ENCODE measurements at regions not wholly inside any gene's neighbourhood (a gene's known extent, or its start where the extent isn't known, plus 50 kb on each side); places are given as distances from the start of the nearest gene placed in this dataset.
"Not testable (repeated sequence)": the region's sequence is repeated elsewhere in the genome, so short reads cannot be mapped to it uniquely, and the experiment has no call there.

- intact Hi-C loops (cut with DNase I) = no loop called here
- no peak for DNase-seq
- Histone ChIP-seq H3K4me1 (ENCODE audit: control insufficient read depth, insufficient read depth, low read length) (no peaks in the 10 kb centered on the region), H3K27me3 (ENCODE audit: control insufficient read depth, insufficient read depth) (no peaks in the 10 kb centered on the region), H3K4me3 (ENCODE audit: low read length) (no peak overlapping the region), H3K9me3 (ENCODE audit: control insufficient read depth, low read length) (no peaks in the 10 kb centered on the region), H3K27ac (ENCODE audit: low read length) (no peak overlapping the region)
- no peak for ATAC-seq
Measured at GRCh38 chr1:229710746-229711145, 84.7 kb downstream of the URB2 start.

- Histone ChIP-seq H3K9me3 (ENCODE audit: control insufficient read depth, low read length) (no peaks in the 10 kb centered on the region), H3K4me1 (ENCODE audit: control insufficient read depth, insufficient read depth, low read length) (no peaks in the 10 kb centered on the region), H3K27ac (ENCODE audit: low read length) (no peak overlapping the region), H3K27me3 (ENCODE audit: control insufficient read depth, insufficient read depth) (no peaks in the 10 kb centered on the region), H3K4me3 (ENCODE audit: low read length) (no peak overlapping the region)
- WGBS = 95% methylated on average over 2 of the region's 2 CpGs
- DNase-seq (no peak), ATAC-seq (no peak)
- intact Hi-C loops (cut with DNase I) = no loop called here
Measured at GRCh38 chr1:229714306-229714705, 88.3 kb downstream of the URB2 start.

- no peak overlapping the region for H3K4me3 ChIP-seq (ENCODE audit: low read length)
- intact Hi-C loops (cut with DNase I) = no loop called here
- H3K27ac ChIP-seq (ENCODE audit: low read length) = no peak overlapping the region
- no peaks in the 10 kb centered on the region for H3K27me3 ChIP-seq (ENCODE audit: control insufficient read depth, insufficient read depth)
- DNase-seq (no peak), ATAC-seq (no peak)
- WGBS = 81% methylated on average over 8 of the region's 8 CpGs
- H3K4me1 ChIP-seq (ENCODE audit: control insufficient read depth, insufficient read depth, low read length) = no peaks in the 10 kb centered on the region
- no peaks in the 10 kb centered on the region for H3K9me3 ChIP-seq (ENCODE audit: control insufficient read depth, low read length)
Measured at GRCh38 chr1:229714964-229715603, 89.0 kb downstream of the URB2 start.

- 75% methylated on average over 10 of the region's 10 CpGs for WGBS
- no peak overlapping the region for H3K4me3 ChIP-seq (ENCODE audit: low read length)
- no peak overlapping the region for H3K27ac ChIP-seq (ENCODE audit: low read length)
- ATAC-seq (no peak), DNase-seq (no peak)
- H3K27me3 ChIP-seq (ENCODE audit: control insufficient read depth, insufficient read depth) = no peaks in the 10 kb centered on the region
- intact Hi-C loops (cut with DNase I) = no loop called here
- no peaks in the 10 kb centered on the region for H3K4me1 ChIP-seq (ENCODE audit: control insufficient read depth, insufficient read depth, low read length)
- H3K9me3 ChIP-seq (ENCODE audit: control insufficient read depth, low read length) = no peaks in the 10 kb centered on the region
Measured at GRCh38 chr1:229716069-229716468, 90.0 kb downstream of the URB2 start.

DNA sequence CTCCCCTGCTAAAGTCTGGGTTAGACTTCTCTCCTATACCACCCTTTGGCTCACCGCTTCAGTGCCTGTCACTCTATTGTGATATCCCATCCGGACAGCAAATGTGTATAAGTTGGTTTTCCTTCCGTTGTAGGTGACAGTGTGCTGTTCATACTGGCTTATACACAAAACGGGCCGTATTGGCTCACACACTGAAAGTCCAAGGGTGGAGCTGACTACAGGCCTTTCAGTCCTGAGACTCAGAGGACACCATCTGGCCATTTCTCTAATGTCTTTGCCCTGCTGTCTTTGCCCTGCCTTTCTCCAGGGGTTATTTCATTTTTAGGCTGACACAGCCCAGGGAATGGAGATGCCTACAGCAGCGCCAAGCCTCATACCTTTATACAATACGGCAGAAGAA lies 90.7 kb downstream of the URB2 start:
- Histone ChIP-seq H3K27ac (ENCODE audit: low read length) (no peak overlapping the region), H3K4me1 (ENCODE audit: control insufficient read depth, insufficient read depth, low read length) (no peaks in the 10 kb centered on the region), H3K27me3 (ENCODE audit: control insufficient read depth, insufficient read depth) (no peaks in the 10 kb centered on the region), H3K4me3 (ENCODE audit: low read length) (no peak overlapping the region), H3K9me3 (ENCODE audit: control insufficient read depth, low read length) (no peaks in the 10 kb centered on the region)
- ATAC-seq (no peak), DNase-seq (no peak)
- WGBS = 89% methylated on average over 7 of the region's 7 CpGs
- intact Hi-C loops (cut with DNase I) = no loop called here

GRCh38 chr1:229717786-229718576 lies 91.9 kb downstream of the URB2 start:
- ATAC-seq (no peak), DNase-seq (no peak)
- Histone ChIP-seq H3K27ac (ENCODE audit: low read length) (no peak overlapping the region), H3K4me3 (ENCODE audit: low read length) (no peak overlapping the region), H3K4me1 (ENCODE audit: control insufficient read depth, insufficient read depth, low read length) (no peaks in the 10 kb centered on the region), H3K9me3 (ENCODE audit: control insufficient read depth, low read length) (no peaks in the 10 kb centered on the region), H3K27me3 (ENCODE audit: control insufficient read depth, insufficient read depth) (no peaks in the 10 kb centered on the region)
- 84% methylated on average over 7 of the region's 7 CpGs for WGBS
- intact Hi-C loops (cut with DNase I) = no loop called here

GRCh38 chr1:229726061-229726460 lies 100.0 kb downstream of the URB2 start:
- intact Hi-C loops (cut with DNase I) = no loop called here
- DNase-seq = no peak
- no peak overlapping the region for H3K27ac ChIP-seq (ENCODE audit: low read length)
- WGBS = 27% methylated on average over 3 of the region's 3 CpGs
- H3K4me3 ChIP-seq (ENCODE audit: low read length) = no peak overlapping the region
- H3K27me3 ChIP-seq (ENCODE audit: control insufficient read depth, insufficient read depth) = no peaks in the 10 kb centered on the region
- ATAC-seq = no peak
- no peaks in the 10 kb centered on the region for H3K9me3 ChIP-seq (ENCODE audit: control insufficient read depth, low read length)
- H3K4me1 ChIP-seq (ENCODE audit: control insufficient read depth, insufficient read depth, low read length) = no peaks in the 10 kb centered on the region

DNA sequence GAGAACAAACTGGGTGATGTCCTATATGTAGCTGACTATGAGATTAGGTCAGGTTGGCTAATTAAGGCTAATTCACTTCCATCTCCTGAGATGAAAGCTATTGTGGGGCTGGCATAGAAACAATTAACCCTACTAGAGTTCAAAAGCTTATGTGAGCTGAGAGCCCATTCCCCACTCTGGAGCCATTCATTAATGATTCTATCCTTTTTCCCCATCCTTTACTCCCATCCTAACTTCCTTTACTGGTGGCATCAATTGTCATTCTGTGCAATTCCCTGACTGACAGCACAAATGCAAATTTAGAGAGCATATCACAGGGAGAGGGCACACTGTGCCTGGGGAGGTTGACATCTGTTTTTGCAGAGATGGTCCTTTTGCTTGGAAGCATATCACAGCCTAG lies 103.9 kb downstream of the URB2 start:
- no peaks in the 10 kb centered on the region for H3K27me3 ChIP-seq (ENCODE audit: control insufficient read depth, insufficient read depth)
- H3K4me3 ChIP-seq (ENCODE audit: low read length) = no peak overlapping the region
- DNase-seq = no peak
- no peak overlapping the region for H3K27ac ChIP-seq (ENCODE audit: low read length)
- no peaks in the 10 kb centered on the region for H3K4me1 ChIP-seq (ENCODE audit: control insufficient read depth, insufficient read depth, low read length)
- no peaks in the 10 kb centered on the region for H3K9me3 ChIP-seq (ENCODE audit: control insufficient read depth, low read length)
- ATAC-seq = no peak
- intact Hi-C loops (cut with DNase I) = no loop called here

DNA sequence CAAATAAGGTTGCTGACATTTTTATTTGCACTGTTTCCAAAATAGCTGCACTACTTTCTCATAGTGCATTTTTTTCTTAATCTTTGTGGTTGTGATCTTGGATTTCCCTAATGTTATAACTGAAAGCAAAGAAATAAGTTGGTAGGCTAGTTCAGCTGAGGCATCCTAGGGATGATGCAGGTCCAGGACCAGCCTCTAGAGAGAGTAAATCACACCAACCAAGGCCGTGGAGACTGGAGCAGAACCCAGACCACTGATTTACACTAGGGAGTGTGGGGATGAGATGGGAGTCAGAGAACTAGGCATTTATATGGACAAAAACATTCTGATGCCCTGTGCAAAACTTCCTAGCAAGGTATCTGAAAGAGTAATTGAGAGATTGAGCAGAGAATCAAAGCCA lies 104.5 kb downstream of the URB2 start:
- no peaks in the 10 kb centered on the region for H3K9me3 ChIP-seq (ENCODE audit: control insufficient read depth, low read length)
- DNase-seq = no peak
- WGBS = 56% methylated on average over 1 of the region's 1 CpG
- ATAC-seq = no peak
- no peak overlapping the region for H3K27ac ChIP-seq (ENCODE audit: low read length)
- no peaks in the 10 kb centered on the region for H3K4me1 ChIP-seq (ENCODE audit: control insufficient read depth, insufficient read depth, low read length)
- no peaks in the 10 kb centered on the region for H3K27me3 ChIP-seq (ENCODE audit: control insufficient read depth, insufficient read depth)
- intact Hi-C loops (cut with DNase I) = no loop called here
- no peak overlapping the region for H3K4me3 ChIP-seq (ENCODE audit: low read length)

- Histone ChIP-seq H3K4me1 (ENCODE audit: control insufficient read depth, insufficient read depth, low read length) (no peaks in the 10 kb centered on the region), H3K27ac (ENCODE audit: low read length) (no peak overlapping the region), H3K4me3 (ENCODE audit: low read length) (no peak overlapping the region), H3K27me3 (ENCODE audit: control insufficient read depth, insufficient read depth) (no peaks in the 10 kb centered on the region), H3K9me3 (ENCODE audit: control insufficient read depth, low read length) (peaks cover 2% of the 10 kb centered on the region)
- intact Hi-C loops (cut with DNase I) = no loop called here
- DNase-seq (no peak), ATAC-seq (no peak)
- 67% methylated on average over 3 of the region's 3 CpGs for WGBS
Measured at GRCh38 chr1:229732061-229732460, 106.0 kb downstream of the URB2 start.

GRCh38 chr1:229736376-229736775 lies 110.3 kb downstream of the URB2 start:
- Histone ChIP-seq H3K4me1 (ENCODE audit: control insufficient read depth, insufficient read depth, low read length) (no peaks in the 10 kb centered on the region), H3K9me3 (ENCODE audit: control insufficient read depth, low read length) (peaks cover 2% of the 10 kb centered on the region), H3K27ac (ENCODE audit: low read length) (no peak overlapping the region), H3K4me3 (ENCODE audit: low read length) (no peak overlapping the region), H3K27me3 (ENCODE audit: control insufficient read depth, insufficient read depth) (no peaks in the 10 kb centered on the region)
- no peak for DNase-seq
- intact Hi-C loops (cut with DNase I) = no loop called here
- ATAC-seq = no peak

DNA sequence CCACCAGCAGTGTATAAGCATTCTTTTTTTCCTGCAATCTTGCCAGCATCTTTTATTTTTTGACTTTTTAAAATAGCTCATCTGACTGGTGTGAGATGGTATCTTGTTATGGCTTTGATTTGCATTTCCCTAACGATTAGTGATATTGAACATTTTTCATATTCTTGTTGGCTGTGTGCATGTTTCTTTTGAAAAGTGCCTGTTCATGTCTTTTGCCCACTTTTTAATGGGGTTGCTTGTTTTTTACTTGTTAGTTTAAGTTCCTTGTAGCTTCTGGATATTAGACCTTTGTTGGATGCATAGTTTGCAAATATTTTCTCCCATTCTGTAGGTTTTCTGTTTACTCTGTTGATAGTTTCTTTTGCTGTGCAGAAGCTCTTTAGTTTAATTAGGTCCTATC lies 116.6 kb downstream of the URB2 start:
- H3K27me3 ChIP-seq (ENCODE audit: control insufficient read depth, insufficient read depth); DNase-seq; H3K9me3 ChIP-seq (ENCODE audit: control insufficient read depth, low read length); H3K27ac ChIP-seq (ENCODE audit: low read length); H3K4me3 ChIP-seq (ENCODE audit: low read length); ATAC-seq; H3K4me1 ChIP-seq (ENCODE audit: control insufficient read depth, insufficient read depth, low read length); intact Hi-C loops (cut with DNase I): not testable (repeated sequence)
- 51% methylated on average over 1 of the region's 1 CpG for WGBS

All from right cardiac atrium (tissue), 5 donors.